GM12878 (cell line): ENCODE measurements at regions not wholly inside any gene's neighbourhood (a gene's known extent, or its start where the extent isn't known, plus 50 kb on each side); places are given as distances from the start of the nearest gene placed in this dataset.

ENCODE experiments used
- ATAC-seq: fragments of 200-7000 bp; cut with Tn5 transposase; 3 replicates; pipeline ENCODE4 v1.9.1; 2020; ENCODE audit warnings: mild to moderate bottlenecking, moderate library complexity
- BruUV-seq: library from RNA; stranded (reverse); fragments of 400-500 nt; replicated peaks from 2 replicates; lab custom pipeline; 2021; lab: Mats Ljungman, UMichigan
- CTCF ChIA-PET: fragments of 300-600 bp; sonication (Branson Sonifier 250); formaldehyde crosslinking; extraction: SDS; loops from one replicate; lab custom pipeline; 2021; ENCODE audit warnings: inconsistent platforms; lab: Yijun Ruan, JAX
- POLR2A ChIA-PET: fragments of 350-600 bp; formaldehyde crosslinking; extraction: SDS; loops from one replicate; lab custom pipeline; 2021; ENCODE audit warnings: inconsistent platforms; lab: Charles Lee
- RAD21 ChIA-PET: fragments of 300-600 bp; sonication (Branson Sonifier 250); formaldehyde crosslinking; loops from one replicate; lab custom pipeline; 2023; ENCODE audit warnings: antibody characterized with exemption; ENCODE audit not compliant: unreplicated experiment; lab: Charles Lee
- SMC1A ChIA-PET: fragments of 300-600 bp; sonication (Branson Sonifier 250); formaldehyde crosslinking; loops from one replicate; lab custom pipeline; 2023; ENCODE audit not compliant: unreplicated experiment, uncharacterized antibody; lab: Charles Lee
- DNase-seq: peaks from one replicate; pipeline ENCODE4 v3.0.0-alpha.2; 2011; ENCODE audit warnings: low read depth, low spot score
- FAIRE-seq: peaks from 3 replicates; lab custom pipeline; 2011; peaks lifted over from hg19 to GRCh38; lab: Jason Lieb, UNC
- H2AFZ ChIP-seq: 2 replicates; pipeline ENCODE4 v1.6.0; 2011; ENCODE audit warnings: low read depth, low read length, control low read depth; ENCODE audit not compliant: control insufficient read depth
- H3K27ac ChIP-seq: 2 replicates; pipeline ENCODE4 v1.5.1; 2011; ENCODE audit warnings: control low read depth; ENCODE audit not compliant: control insufficient read depth, insufficient read depth
- H3K27me3 ChIP-seq, 2 experiments: replicated peaks in 1 of 2; 2 replicates each; pipeline versions ENCODE4 v1.6.0 to v1.6.1; 2011; ENCODE audit warnings: low read length in 1 of 2; ENCODE audit not compliant: control insufficient read depth in 2 of 2, insufficient read depth in 2 of 2
- H3K36me3 ChIP-seq, 2 experiments: 2 replicates each; pipeline ENCODE4 v1.5.1; 2011; ENCODE audit warnings: low read length in 1 of 2; ENCODE audit not compliant: control insufficient read depth in 2 of 2, insufficient read depth in 2 of 2
- H3K4me1 ChIP-seq: 2 replicates; pipeline ENCODE4 v1.6.1; 2011; ENCODE audit warnings: mild to moderate bottlenecking, low read length, moderate library complexity, mixed read lengths; ENCODE audit not compliant: control insufficient read depth, insufficient read depth
- H3K4me2 ChIP-seq: 2 replicates; pipeline ENCODE4 v1.6.0; 2011; ENCODE audit warnings: control low read depth; ENCODE audit not compliant: control insufficient read depth, insufficient read depth
- H3K4me3 ChIP-seq: fragments of 200-600 bp; sonication (generic); 2 replicates; pipeline ENCODE4 v1.5.1; 2016
- H3K79me2 ChIP-seq: 2 replicates; pipeline ENCODE4 v1.6.0; 2011; ENCODE audit warnings: low read length; ENCODE audit not compliant: control insufficient read depth, insufficient read depth
- H3K9ac ChIP-seq: 2 replicates; pipeline ENCODE4 v1.8.0; 2011; ENCODE audit warnings: low read length, control low read depth, mixed read lengths; ENCODE audit not compliant: control insufficient read depth, insufficient read depth
- H3K9me3 ChIP-seq: replicated peaks from 3 replicates; pipeline ENCODE4 v1.5.1; 2011; ENCODE audit warnings: mild to moderate bottlenecking, low read length; ENCODE audit not compliant: control insufficient read depth, insufficient read depth
- H4K20me1 ChIP-seq: 2 replicates; pipeline ENCODE4 v1.6.0; 2011; ENCODE audit not compliant: control insufficient read depth, insufficient read depth
- BACH1 ChIP-seq: fragments of 450-650 bp; IDR thresholded peaks from 2 replicates; pipeline ENCODE4 v1.6.1; 2017; ENCODE audit warnings: mild to moderate bottlenecking, borderline replicate concordance
- CBFB ChIP-seq: IDR thresholded peaks from 2 replicates; pipeline ENCODE4 v1.6.1; 2016; ENCODE audit warnings: antibody characterized with exemption, low read depth
- CHD4 ChIP-seq: fragments of 200-600 bp; sonication (generic); IDR thresholded peaks from 2 replicates; pipeline ENCODE4 v1.6.1; 2016; ENCODE audit warnings: mild to moderate bottlenecking
- EGR1 ChIP-seq, 2 experiments: IDR thresholded peaks; 1 replicate in 1 of 2; 2 replicates in 1 of 2; pipeline ENCODE4 v1.6.1; 2011 to 2012; ENCODE audit warnings: low read depth in 2 of 2, low read length in 2 of 2, borderline replicate concordance in 1 of 2, mild to moderate bottlenecking in 1 of 2, moderate library complexity in 1 of 2
- KLF5 ChIP-seq: fragments of 450-650 bp; IDR thresholded peaks from 2 replicates; pipeline ENCODE4 v1.6.1; 2014; ENCODE audit warnings: mild to moderate bottlenecking; ENCODE audit not compliant: partially characterized antibody
- NR2C1 ChIP-seq: fragments of 450-650 bp; IDR thresholded peaks from 2 replicates; pipeline ENCODE4 v1.6.1; 2017; ENCODE audit warnings: antibody characterized with exemption, mild to moderate bottlenecking, moderate library complexity
- POLR2AphosphoS5 ChIP-seq: IDR thresholded peaks from 2 replicates; pipeline ENCODE4 v1.6.1; 2011; ENCODE audit warnings: mild to moderate bottlenecking, low read length, inconsistent platforms
- RAD21 ChIP-seq: IDR thresholded peaks from 2 replicates; pipeline ENCODE4 v1.6.1; 2011; ENCODE audit warnings: mild to moderate bottlenecking, low read depth, low read length, moderate library complexity; ENCODE audit not compliant: insufficient read depth
- RAD51 ChIP-seq: fragments of 450-650 bp; IDR thresholded peaks from 2 replicates; pipeline ENCODE4 v1.6.1; 2016; ENCODE audit warnings: moderate library complexity, mild to moderate bottlenecking, inconsistent platforms
- RBBP5 ChIP-seq: fragments of 200-600 bp; sonication (generic); conservative IDR thresholded peaks from 2 replicates; pipeline ENCODE4 v1.6.1; 2016
- SKIL ChIP-seq: fragments of 450-650 bp; IDR thresholded peaks from 2 replicates; pipeline ENCODE4 v1.6.1; 2017; ENCODE audit warnings: mild to moderate bottlenecking, low read depth, inconsistent platforms; ENCODE audit not compliant: poor library complexity, severe bottlenecking
- SP1 ChIP-seq: IDR thresholded peaks from one replicate; pipeline ENCODE4 v1.6.1; 2011; ENCODE audit warnings: low read depth, low read length
- TCF7 ChIP-seq: IDR thresholded peaks from 2 replicates; pipeline ENCODE4 v1.6.1; 2014; ENCODE audit warnings: antibody characterized with exemption, borderline replicate concordance
- ZNF592 ChIP-seq: fragments of 450-650 bp; IDR thresholded peaks from 2 replicates; pipeline ENCODE4 v1.6.1; 2017; ENCODE audit warnings: mild to moderate bottlenecking, moderate library complexity
- WGBS: methylation state at CpG from one replicate; pipeline ENCODE4 v1.1.6; 2016; ENCODE audit warnings: low lambda C conversion rate; ENCODE audit not compliant: insufficient replicate concordance, insufficient coverage; ENCODE audit errors: missing lambda C conversion rate; 5-methylcytosine and 5-hydroxymethylcytosine counted together
- in situ Hi-C: fragments of 300-500 bp; cut with MboI; formaldehyde crosslinking; loops from 9 replicates; pipeline ENCODE4 v1.14.3; 2018; ENCODE audit warnings: mixed read lengths
- intact Hi-C: fragments of 100-400 bp; cut with micrococcal nuclease; formaldehyde crosslinking; loops from one replicate; pipeline ENCODE4 v1.14.2; 2022; ENCODE audit not compliant: unreplicated experiment

DNA sequence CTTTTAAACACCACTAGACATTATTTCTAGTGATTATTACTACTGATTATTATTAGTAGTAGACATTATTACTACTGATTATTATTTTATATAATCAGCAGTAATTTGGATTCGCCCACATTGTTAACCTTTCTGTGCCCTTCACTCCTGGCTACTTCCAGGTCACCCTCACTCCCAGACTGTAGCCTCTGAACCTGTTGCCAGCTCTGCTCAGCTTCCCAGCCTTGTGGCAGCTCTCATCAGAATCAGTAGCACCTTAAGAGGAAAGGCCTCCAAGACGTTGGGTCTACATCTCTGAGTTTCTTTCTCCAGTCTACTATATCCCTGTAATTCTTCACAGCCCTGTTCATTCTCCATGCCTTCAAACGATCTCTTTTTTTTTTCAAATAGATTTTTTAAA, 137.0 kb downstream of the KATNIP start (continued):
- TF ChIP-seq RAD51 = no peak
- TF ChIP-seq RAD21 = no peak
- TF ChIP-seq TCF7 = no peak
- no peak for TF ChIP-seq BACH1

DNA sequence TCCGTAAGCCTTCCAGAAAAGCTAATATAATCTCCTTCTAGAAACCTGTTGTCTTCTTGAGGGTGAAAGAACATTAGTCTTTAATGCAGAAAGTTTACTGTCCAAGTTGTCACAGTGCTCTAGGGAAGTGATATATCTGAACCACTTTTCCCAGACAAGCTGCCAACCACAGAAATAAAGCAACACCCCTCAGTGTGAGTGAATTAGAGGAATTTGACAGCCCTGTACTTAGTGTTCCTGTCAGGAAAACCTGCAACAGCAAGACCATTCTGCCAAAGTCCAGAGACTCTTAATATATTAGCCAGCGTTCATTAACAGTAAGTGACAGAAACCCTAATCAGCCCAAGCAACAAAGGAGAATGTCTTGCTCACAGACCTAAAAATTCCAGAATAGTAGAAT, 137.7 kb downstream of the KATNIP start:
- CTCF ChIA-PET = interaction anchor here (0.8 to 1.5 kb wide), 2 partner anchors 11 to 18 kb away, joined by 3 to 4 read pairs; no protein-coding TSS in a partner anchor
- POLR2A ChIA-PET = no interaction called here
- Histone ChIP-seq H3K9ac (no peak overlapping the region), H3K4me1 (no peaks in the 10 kb centered on the region), H3K36me3 (no peaks in the 10 kb centered on the region), H4K20me1 (no peaks in the 10 kb centered on the region)
- ATAC-seq = no peak
- intact Hi-C loops (no loop called here), in situ Hi-C loops (no loop called here)
- 95% methylated on average over 2 of the region's 2 CpGs for WGBS
- TF ChIP-seq RBBP5 (no peak), ZNF592 (no peak), CBFB (no peak), KLF5 (no peak), EGR1 (IDR thresholded peaks at IDR 0.05; ENCODE audit: borderline replicate concordance in 1 of 2, low read depth in 2 of 2, low read length in 2 of 2) (no peak), SKIL (no peak), CHD4 (no peak), NR2C1 (no peak), POLR2AphosphoS5 (no peak), SP1 (no peak)
- TF ChIP-seq, all 136 proteins: peak for 0
- DNase-seq (no peak), FAIRE-seq (peak; percentile 38)
- Histone ChIP-seq H2AFZ (no peak overlapping the region), H3K4me2 (no peak overlapping the region), H3K79me2 (no peaks in the 10 kb centered on the region), H3K27me3 (no peaks in the 10 kb centered on the region), H3K4me3 (no peak overlapping the region), H3K27ac (no peak overlapping the region), H3K9me3 (no peaks in the 10 kb centered on the region)
- no TSS peak for BruUV-seq
- ChIA-PET RAD21 (no interaction called here), SMC1A (no interaction called here)
